Cardiac fibroblast (primary cell): ENCODE measurements at regions not wholly inside any gene's neighbourhood (a gene's known extent, or its start where the extent isn't known, plus 50 kb on each side); places are given as distances from the start of the nearest gene placed in this dataset.

Experiments
- DNase-seq, 2 donors: peaks; one replicate each; pipeline versions ENCODE4 v3.0.0 to v3.0.0-alpha.2; 2010; ENCODE audit warnings: low read depth in 2 of 2
- H3K4me3 ChIP-seq, 2 donors: replicated peaks in 1 of 2; 1 replicate in 1 of 2; 2 replicates in 1 of 2; pipeline ENCODE4 v1.5.1; 2011; ENCODE audit warnings: low read depth in 2 of 2, low read length in 2 of 2, mild to moderate bottlenecking in 2 of 2, moderate library complexity in 1 of 2
- TF ChIP-seq, protein P1 (sequence below): IDR thresholded peaks from one replicate; pipeline ENCODE4 v1.5.1; 2011; ENCODE audit warnings: low read depth, mild to moderate bottlenecking, low read length, inconsistent platforms

DNA sequence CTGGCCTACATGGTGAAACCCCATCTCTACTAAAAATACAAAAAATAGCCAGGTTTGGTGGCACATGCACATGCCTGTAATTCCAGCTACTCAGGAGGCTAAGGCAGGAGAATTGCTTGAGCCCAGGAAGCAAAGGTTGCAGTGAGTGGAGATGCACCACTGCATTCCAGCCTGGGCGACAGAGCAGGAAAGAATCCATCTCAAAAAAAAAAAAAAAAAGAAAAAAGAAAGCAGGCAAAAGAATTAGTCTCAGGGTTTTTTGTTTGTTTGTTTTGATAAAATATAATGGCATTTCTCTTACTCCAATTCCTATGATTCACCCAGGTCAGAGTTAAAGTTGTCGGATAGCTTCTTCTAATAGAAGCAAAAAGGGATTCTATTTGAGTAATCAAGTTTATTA lies 67.0 kb upstream of the ATG10 start:
- DNase-seq, result peak in 1 of 2 donors; percentile 4
- H3K4me3 ChIP-seq, result no peak overlapping the region
- TF ChIP-seq, protein P1, sequence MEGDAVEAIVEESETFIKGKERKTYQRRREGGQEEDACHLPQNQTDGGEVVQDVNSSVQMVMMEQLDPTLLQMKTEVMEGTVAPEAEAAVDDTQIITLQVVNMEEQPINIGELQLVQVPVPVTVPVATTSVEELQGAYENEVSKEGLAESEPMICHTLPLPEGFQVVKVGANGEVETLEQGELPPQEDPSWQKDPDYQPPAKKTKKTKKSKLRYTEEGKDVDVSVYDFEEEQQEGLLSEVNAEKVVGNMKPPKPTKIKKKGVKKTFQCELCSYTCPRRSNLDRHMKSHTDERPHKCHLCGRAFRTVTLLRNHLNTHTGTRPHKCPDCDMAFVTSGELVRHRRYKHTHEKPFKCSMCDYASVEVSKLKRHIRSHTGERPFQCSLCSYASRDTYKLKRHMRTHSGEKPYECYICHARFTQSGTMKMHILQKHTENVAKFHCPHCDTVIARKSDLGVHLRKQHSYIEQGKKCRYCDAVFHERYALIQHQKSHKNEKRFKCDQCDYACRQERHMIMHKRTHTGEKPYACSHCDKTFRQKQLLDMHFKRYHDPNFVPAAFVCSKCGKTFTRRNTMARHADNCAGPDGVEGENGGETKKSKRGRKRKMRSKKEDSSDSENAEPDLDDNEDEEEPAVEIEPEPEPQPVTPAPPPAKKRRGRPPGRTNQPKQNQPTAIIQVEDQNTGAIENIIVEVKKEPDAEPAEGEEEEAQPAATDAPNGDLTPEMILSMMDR, result no peak

DNA sequence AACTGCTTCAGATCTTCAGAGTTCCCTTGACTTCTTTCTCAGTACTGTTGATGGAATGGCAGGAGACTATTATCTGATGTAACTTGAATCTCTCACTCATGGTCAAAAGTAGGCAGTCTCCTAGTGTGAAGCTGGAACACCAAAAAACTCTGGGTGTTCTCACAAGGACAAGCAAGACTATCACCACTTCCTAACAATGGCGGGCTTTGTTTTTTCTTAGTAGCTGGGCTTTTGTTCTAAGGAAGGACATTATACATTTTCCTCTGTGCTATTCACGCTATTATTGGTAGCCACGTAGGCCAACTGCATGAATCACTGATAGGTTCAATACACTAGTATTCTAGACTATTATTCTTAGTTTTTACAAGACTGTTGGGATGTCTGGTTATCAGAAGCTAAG lies 67.7 kb upstream of the ATG10 start:
- H3K4me3 ChIP-seq, result no peak overlapping the region
- DNase-seq, result no peak
- TF ChIP-seq, protein P1, result no peak

DNA sequence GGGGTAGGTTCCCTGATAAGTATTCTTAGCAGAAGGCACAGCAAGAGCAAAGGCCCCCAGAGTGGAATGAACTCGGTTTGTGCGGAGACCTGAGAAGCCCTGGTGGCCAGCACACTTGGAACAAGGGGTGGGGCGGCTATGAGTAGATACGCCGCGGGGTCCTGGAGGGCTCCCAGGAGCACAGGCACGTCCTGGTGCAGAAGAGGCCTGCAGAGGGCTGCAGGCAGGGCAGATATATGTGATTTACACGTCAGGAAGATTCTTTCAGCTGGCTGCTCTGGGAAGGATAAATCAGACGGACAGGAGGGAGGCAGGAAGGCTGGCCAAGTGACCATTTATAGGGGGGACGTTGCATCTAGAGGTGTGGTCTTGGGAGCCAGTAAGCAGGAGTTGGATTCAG lies 70.2 kb upstream of the ATG10 start:
- no peak overlapping the region for H3K4me3 ChIP-seq
- no peak for DNase-seq
- TF ChIP-seq, protein P1, result no peak

DNA sequence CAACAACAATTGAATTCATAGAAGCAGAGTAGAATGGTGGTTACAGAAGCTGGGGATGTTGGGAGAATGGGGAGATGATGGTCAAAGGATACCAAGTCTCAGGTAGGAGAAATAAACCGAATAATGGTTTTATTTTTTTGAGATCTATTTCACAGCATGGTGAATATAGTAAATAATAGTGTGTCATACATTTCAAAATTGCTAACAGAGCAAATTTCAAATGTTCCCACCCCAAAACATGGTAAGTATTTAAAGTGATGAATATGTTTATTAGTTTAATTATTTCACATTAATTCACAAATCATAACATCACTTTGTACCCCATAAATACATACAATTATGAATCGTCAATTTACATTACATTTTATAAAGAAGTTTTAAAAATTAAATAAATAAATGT lies 72.7 kb upstream of the ATG10 start:
- H3K4me3 ChIP-seq, result no peak overlapping the region
- no peak for DNase-seq
- TF ChIP-seq, protein P1, result no peak

DNA sequence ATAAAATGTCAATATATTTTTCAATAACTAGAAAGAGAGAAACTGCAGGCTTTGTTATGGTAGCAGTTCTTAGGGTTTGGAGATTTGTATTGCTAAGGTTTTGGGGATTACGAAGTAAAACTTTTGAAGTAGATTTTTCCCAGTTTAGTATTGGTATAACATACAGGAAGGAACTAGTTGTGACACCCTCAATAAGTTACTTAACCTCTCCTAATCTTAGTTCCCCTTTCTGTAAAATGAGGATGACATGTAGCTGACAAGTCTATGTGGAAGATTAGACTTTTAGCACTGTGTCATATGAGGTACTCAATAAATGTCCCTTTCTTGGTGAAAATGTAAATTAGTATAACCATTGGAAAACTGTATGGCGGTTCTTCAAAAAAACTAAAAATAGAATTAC lies 73.4 kb upstream of the ATG10 start:
- DNase-seq, result no peak
- no peak overlapping the region for H3K4me3 ChIP-seq
- TF ChIP-seq, protein P1, result no peak

DNA sequence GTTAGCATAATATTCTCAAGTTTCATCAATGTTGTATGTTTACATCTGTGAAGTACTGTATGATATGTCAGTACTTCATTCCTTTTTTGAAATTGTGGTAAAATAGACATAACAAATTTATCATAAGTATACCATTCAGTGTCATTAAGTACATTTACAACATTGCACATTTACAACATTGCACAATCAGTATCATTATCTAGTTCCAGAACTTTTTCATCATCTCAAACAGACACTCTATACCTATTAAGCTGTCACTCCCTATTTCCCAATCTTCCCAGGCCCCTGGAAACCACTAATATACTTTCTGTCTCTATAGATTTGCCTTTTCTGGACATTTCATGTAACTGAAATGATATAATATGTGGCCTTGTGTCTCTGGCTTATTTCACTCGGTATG lies 75.1 kb upstream of the ATG10 start:
- TF ChIP-seq, protein P1, result no peak
- no peak overlapping the region for H3K4me3 ChIP-seq
- no peak for DNase-seq

DNA sequence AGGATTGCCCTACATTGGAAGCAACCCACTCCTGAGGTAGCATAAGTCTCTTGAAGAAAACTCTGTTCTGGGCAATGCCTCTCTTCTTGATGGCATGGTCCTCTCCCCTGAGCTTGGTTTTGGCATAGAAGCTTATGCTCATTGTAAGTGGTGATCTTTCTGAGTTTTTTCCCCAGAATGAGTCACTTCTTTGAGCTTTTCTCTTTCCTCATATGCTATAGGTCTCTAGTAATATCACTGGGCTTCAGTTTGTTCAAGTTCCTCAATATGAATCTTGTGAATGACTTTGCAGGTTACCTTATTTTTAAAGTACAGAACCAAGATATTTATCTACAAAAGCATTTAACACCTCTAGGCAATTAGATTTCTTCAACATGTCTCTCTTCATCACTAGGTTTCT lies 76.5 kb upstream of the ATG10 start:
- TF ChIP-seq, protein P1, result no peak
- no peak overlapping the region for H3K4me3 ChIP-seq
- DNase-seq, result peak in 1 of 2 donors; percentile 10
